HepG2 (cell line): ENCODE measurements at regions not wholly inside any gene's neighbourhood (a gene's known extent, or its start where the extent isn't known, plus 50 kb on each side); places are given as distances from the start of the nearest gene placed in this dataset.

Experiments
- ARNTL ChIP-seq: sonication (generic); formaldehyde crosslinking; IDR thresholded peaks from 2 replicates; pipeline ENCODE4 v1.4.0; 2020; ENCODE audit warnings: mild to moderate bottlenecking, missing genetic modification reagents
- CSRNP1 ChIP-seq: sonication (generic); formaldehyde crosslinking; IDR thresholded peaks from 2 replicates; pipeline ENCODE4 v1.8.1; 2023; ENCODE audit warnings: mild to moderate bottlenecking, missing genetic modification reagents
- CTCF ChIP-seq: sonication (generic); formaldehyde crosslinking; IDR thresholded peaks from 2 replicates; pipeline ENCODE4 v1.5.0; 2020; ENCODE audit warnings: mild to moderate bottlenecking, missing genetic modification reagents, moderate library complexity
- MAZ ChIP-seq, 2 experiments: sonication (generic) in 1 of 2; formaldehyde crosslinking in 1 of 2; IDR thresholded peaks; 2 replicates each; pipeline versions ENCODE4 v1.5.0 to v1.6.1; 2012 to 2020; ENCODE audit warnings: low read depth in 2 of 2, mild to moderate bottlenecking in 2 of 2, borderline replicate concordance in 1 of 2, improper control_type of control experiment in 1 of 2, low read length in 1 of 2, missing genetic modification reagents in 1 of 2, moderate library complexity in 1 of 2
- POLR2A ChIP-seq, 2 experiments: IDR thresholded peaks; 2 replicates each; pipeline ENCODE4 v1.6.1; 2011; ENCODE audit warnings: low read depth in 2 of 2, low read length in 2 of 2, mild to moderate bottlenecking in 1 of 2, moderate library complexity in 1 of 2; ENCODE audit not compliant: insufficient read depth in 1 of 2
- RAD51 ChIP-seq: fragments of 450-650 bp; IDR thresholded peaks from 2 replicates; pipeline ENCODE4 v1.6.1; 2016; ENCODE audit warnings: borderline replicate concordance
- REL ChIP-seq: sonication (generic); formaldehyde crosslinking; conservative IDR thresholded peaks from 2 replicates; pipeline ENCODE4 v1.8.0; 2022; ENCODE audit warnings: mild to moderate bottlenecking, missing genetic modification reagents, moderate library complexity
- REST ChIP-seq, 2 experiments: IDR thresholded peaks; 2 replicates each; pipeline ENCODE4 v1.6.1; 2011 to 2012; ENCODE audit warnings: low read length in 2 of 2, borderline replicate concordance in 1 of 2, low read depth in 1 of 2, mild to moderate bottlenecking in 1 of 2, moderate library complexity in 1 of 2
- ZFYVE20 ChIP-seq: sonication (generic); formaldehyde crosslinking; IDR thresholded peaks from 2 replicates; pipeline ENCODE4 v1.8.0; 2023; ENCODE audit warnings: low read depth, mild to moderate bottlenecking, moderate library complexity, missing genetic modification reagents, borderline replicate concordance
- ZSCAN20 ChIP-seq: sonication (generic); formaldehyde crosslinking; IDR thresholded peaks from 2 replicates; pipeline ENCODE4 v1.4.0; 2020; ENCODE audit warnings: missing genetic modification reagents, mild to moderate bottlenecking, borderline replicate concordance

DNA sequence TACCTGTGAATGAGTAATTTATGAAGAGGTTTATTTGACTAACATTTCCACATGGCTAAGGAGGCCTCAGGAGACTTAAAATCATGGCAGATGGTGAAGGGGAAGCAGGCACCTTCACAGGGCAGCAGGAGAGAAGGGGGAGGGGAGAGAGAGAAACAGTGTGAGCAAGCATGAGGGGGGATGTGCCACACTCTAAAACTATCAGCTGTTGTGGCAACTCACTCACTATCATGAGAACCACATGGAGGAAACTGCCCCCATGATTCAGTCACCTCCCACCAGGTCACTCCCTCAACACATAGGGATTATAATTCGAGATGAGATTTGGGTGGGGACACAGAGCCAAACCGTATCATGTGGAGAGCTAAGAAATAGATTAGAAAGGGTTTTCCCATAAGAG, 309.0 kb downstream of the RDH14 start:
- TF ChIP-seq CTCF (CRISPR knock-in tag) (no peak), ZFYVE20 (CRISPR knock-in tag) (no peak), CSRNP1 (CRISPR knock-in tag) (no peak), RAD51 (no peak), ZSCAN20 (no peak), REST (IDR thresholded peaks at IDR 0.05; ENCODE audit: borderline replicate concordance in 1 of 2, low read depth in 1 of 2, low read length in 2 of 2) (no peak), MAZ (IDR thresholded peaks at IDR 0.05; ENCODE audit: borderline replicate concordance, low read depth, low read length) (no peak), MAZ (CRISPR knock-in tag; IDR thresholded peaks at IDR 0.05; ENCODE audit: low read depth) (no peak), ARNTL (CRISPR knock-in tag) (no peak), REL (CRISPR knock-in tag) (no peak), POLR2A (IDR thresholded peaks at IDR 0.05; ENCODE audit: insufficient read depth in 1 of 2, low read depth in 2 of 2, low read length in 2 of 2) (no peak)
